Ovary (tissue), 3 donors: ENCODE measurements at regions not wholly inside any gene's neighbourhood (a gene's known extent, or its start where the extent isn't known, plus 50 kb on each side); places are given as distances from the start of the nearest gene placed in this dataset.

Source experiments
- EP300 ChIP-seq: sonication (generic); formaldehyde crosslinking; IDR thresholded peaks from one replicate; pipeline ENCODE4 v1.6.1; 2017; ENCODE audit warnings: antibody characterized with exemption
- TF ChIP-seq, protein P1 (sequence below), 3 donors: fragments of 450-650 bp in 2 of 3; fragments of 200-600 bp in 1 of 3; IDR thresholded peaks; one replicate each; pipeline versions ENCODE4 v1.5.1 to v1.8.0; 2016 to 2022; ENCODE audit warnings: antibody characterized with exemption in 3 of 3, mild to moderate bottlenecking in 1 of 3
- donor health status: DM: no; HTN: no; CAD: no.

DNA sequence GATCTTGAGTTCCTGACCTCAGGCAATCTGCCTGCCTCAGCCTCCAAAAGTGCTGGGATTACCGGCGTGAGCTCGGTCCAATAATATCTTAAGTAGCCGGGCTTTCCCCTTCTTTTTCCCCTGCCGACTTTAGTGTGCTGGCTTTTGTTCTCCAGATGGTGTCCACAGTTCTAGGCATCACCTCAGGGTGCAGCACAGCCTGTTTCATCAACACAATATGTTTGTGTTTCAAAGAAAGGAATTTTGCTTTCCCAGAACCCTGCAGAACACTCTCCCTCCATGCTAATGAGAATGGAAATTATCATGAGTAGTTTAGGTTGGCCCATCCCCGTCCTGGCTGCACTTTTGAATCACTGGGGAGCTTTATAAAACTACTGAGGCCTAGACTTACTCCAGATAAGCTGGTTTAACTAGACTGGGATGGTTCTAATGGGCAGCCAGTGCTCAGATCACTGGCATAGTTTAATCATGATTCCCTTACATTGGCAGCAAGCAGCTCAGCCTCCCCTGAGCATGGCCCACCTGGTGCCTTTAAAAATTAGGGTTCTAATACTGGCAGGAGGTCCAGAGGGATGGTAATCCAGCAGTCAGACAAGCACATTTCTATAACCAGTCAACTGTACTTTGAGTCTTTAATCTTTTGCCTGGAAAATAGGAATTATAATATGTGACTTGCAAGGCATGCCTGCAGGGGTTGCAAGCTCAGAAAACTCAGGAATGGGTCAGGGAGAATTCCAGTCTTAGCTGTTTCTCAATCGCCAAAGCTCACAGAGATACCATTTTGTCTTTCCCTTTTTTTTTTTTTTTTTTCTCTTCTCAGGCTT, 127.6 kb upstream of the RASGRP1 start:
- no peak for TF ChIP-seq EP300
- TF ChIP-seq, protein P1, sequence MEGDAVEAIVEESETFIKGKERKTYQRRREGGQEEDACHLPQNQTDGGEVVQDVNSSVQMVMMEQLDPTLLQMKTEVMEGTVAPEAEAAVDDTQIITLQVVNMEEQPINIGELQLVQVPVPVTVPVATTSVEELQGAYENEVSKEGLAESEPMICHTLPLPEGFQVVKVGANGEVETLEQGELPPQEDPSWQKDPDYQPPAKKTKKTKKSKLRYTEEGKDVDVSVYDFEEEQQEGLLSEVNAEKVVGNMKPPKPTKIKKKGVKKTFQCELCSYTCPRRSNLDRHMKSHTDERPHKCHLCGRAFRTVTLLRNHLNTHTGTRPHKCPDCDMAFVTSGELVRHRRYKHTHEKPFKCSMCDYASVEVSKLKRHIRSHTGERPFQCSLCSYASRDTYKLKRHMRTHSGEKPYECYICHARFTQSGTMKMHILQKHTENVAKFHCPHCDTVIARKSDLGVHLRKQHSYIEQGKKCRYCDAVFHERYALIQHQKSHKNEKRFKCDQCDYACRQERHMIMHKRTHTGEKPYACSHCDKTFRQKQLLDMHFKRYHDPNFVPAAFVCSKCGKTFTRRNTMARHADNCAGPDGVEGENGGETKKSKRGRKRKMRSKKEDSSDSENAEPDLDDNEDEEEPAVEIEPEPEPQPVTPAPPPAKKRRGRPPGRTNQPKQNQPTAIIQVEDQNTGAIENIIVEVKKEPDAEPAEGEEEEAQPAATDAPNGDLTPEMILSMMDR (IDR thresholded peaks at IDR 0.05): no peak
